Activated CD4-positive, CD25-positive, alpha-beta regulatory T cell treated with anti-CD3 and anti-CD28 coated beads, Interleukin-2, amount 50 U/mL, for 24 hours (primary cell): ENCODE measurements at regions not wholly inside any gene's neighbourhood (a gene's known extent, or its start where the extent isn't known, plus 50 kb on each side); places are given as distances from the start of the nearest gene placed in this dataset.

ENCODE experiments used
- ATAC-seq, 2 donors: fragments of 150-1000 bp; cut with Tn5 transposase; one replicate each; pipeline ENCODE4 v1.10.0; 2021; ENCODE audit warnings: mild to moderate bottlenecking in 1 of 2, moderate library complexity in 1 of 2

GRCh38 chr4:14496969-14497368 lies 505.3 kb upstream of the CPEB2 start:
- ATAC-seq, result no peak

GRCh38 chr4:14504162-14504561 lies 498.1 kb upstream of the CPEB2 start:
- ATAC-seq, result no peak

- ATAC-seq, result no peak
Observed at GRCh38 chr4:14513471-14513870, 488.8 kb upstream of the CPEB2 start.

- ATAC-seq, result no peak
Observed at GRCh38 chr4:14515556-14515955, 486.7 kb upstream of the CPEB2 start.

- ATAC-seq, result no peak
Observed at GRCh38 chr4:14518136-14518535, 484.1 kb upstream of the CPEB2 start.

GRCh38 chr4:14520171-14520570 lies 482.1 kb upstream of the CPEB2 start:
- no peak for ATAC-seq

- ATAC-seq, result no peak
Observed at GRCh38 chr4:14524276-14524675, 478.0 kb upstream of the CPEB2 start.

- no peak for ATAC-seq
Observed at GRCh38 chr4:14528918-14529317, 473.4 kb upstream of the CPEB2 start.

- no peak for ATAC-seq
Observed at GRCh38 chr4:14529653-14530052, 472.6 kb upstream of the CPEB2 start.

GRCh38 chr4:14532436-14532835 lies 469.8 kb upstream of the CPEB2 start:
- ATAC-seq, result no peak

GRCh38 chr4:14539246-14539645 lies 463.0 kb upstream of the CPEB2 start:
- no peak for ATAC-seq

GRCh38 chr4:14545163-14545562 lies 457.1 kb upstream of the CPEB2 start:
- ATAC-seq, result no peak

GRCh38 chr4:14545807-14546206 lies 456.5 kb upstream of the CPEB2 start:
- ATAC-seq, result no peak

GRCh38 chr4:14552119-14552518 lies 450.2 kb upstream of the CPEB2 start:
- ATAC-seq, result no peak

GRCh38 chr4:14559646-14560045 lies 442.6 kb upstream of the CPEB2 start:
- ATAC-seq, result no peak

- no peak for ATAC-seq
Observed at GRCh38 chr4:14560577-14560976, 441.7 kb upstream of the CPEB2 start.

- no peak for ATAC-seq
Observed at GRCh38 chr4:14562901-14563300, 439.4 kb upstream of the CPEB2 start.

- ATAC-seq, result no peak
Observed at GRCh38 chr4:14564281-14564680, 438.0 kb upstream of the CPEB2 start.

GRCh38 chr4:14566518-14566917 lies 435.8 kb upstream of the CPEB2 start:
- peak; percentile 44 to 45 for ATAC-seq

- no peak for ATAC-seq
Observed at GRCh38 chr4:14568351-14568750, 433.9 kb upstream of the CPEB2 start.

GRCh38 chr4:14575289-14575688 lies 427.0 kb upstream of the CPEB2 start:
- ATAC-seq, result no peak

GRCh38 chr4:14575919-14576318 lies 426.4 kb upstream of the CPEB2 start:
- ATAC-seq, result no peak

- ATAC-seq, result no peak
Observed at GRCh38 chr4:14580061-14580460, 422.2 kb upstream of the CPEB2 start.

- no peak for ATAC-seq
Observed at GRCh38 chr4:14581741-14582140, 420.5 kb upstream of the CPEB2 start.

GRCh38 chr4:14582677-14583076 lies 419.6 kb upstream of the CPEB2 start:
- ATAC-seq, result no peak

- ATAC-seq, result no peak
Observed at GRCh38 chr4:14583331-14583730, 418.9 kb upstream of the CPEB2 start.
